HG03432 (cell line): ENCODE measurements at regions not wholly inside any gene's neighbourhood (a gene's known extent, or its start where the extent isn't known, plus 50 kb on each side); places are given as distances from the start of the nearest gene placed in this dataset.
"Not testable (repeated sequence)": the region's sequence is repeated elsewhere in the genome, so short reads cannot be mapped to it uniquely, and the experiment has no call there.

Experiments used
- ATAC-seq: cut with Tn5 transposase; IDR thresholded peaks from one replicate; pipeline ENCODE4 v1.9.1; 2021; ENCODE audit warnings: mild to moderate bottlenecking, moderate library complexity; ENCODE audit not compliant: unreplicated experiment

GRCh38 chr2:89855752-89856151 is 1164.3 kb downstream of the RPIA start:
- peak; percentile 30 for ATAC-seq

GRCh38 chr2:89856305-89856704 is 1164.8 kb downstream of the RPIA start:
- peak; percentile 45 for ATAC-seq

- peak; percentile 68 for ATAC-seq
Observed at GRCh38 chr2:89862164-89862563, 1170.7 kb downstream of the RPIA start.

GRCh38 chr2:89863209-89863608 is 1171.7 kb downstream of the RPIA start:
- not testable (repeated sequence) for ATAC-seq

GRCh38 chr2:89874810-89875595 is 1183.5 kb downstream of the RPIA start:
- ATAC-seq, result not testable (repeated sequence)

- ATAC-seq, result not testable (repeated sequence)
Observed at GRCh38 chr2:89876445-89876844, 1185.0 kb downstream of the RPIA start.

GRCh38 chr2:89876878-89877277 is 1185.4 kb downstream of the RPIA start:
- not testable (repeated sequence) for ATAC-seq

GRCh38 chr2:89882880-89883279 is 1191.4 kb downstream of the RPIA start:
- not testable (repeated sequence) for ATAC-seq

- ATAC-seq, result peak; percentile 48
Observed at GRCh38 chr2:89883624-89884023, 1192.2 kb downstream of the RPIA start.

GRCh38 chr2:89885071-89885470 is 1193.6 kb downstream of the RPIA start:
- peak; percentile 63 for ATAC-seq

GRCh38 chr2:89888693-89889092 is 1197.2 kb downstream of the RPIA start:
- ATAC-seq, result not testable (repeated sequence)

- peak; percentile 51 for ATAC-seq
Observed at GRCh38 chr2:89890185-89890773, 1198.8 kb downstream of the RPIA start.

GRCh38 chr2:89894988-89895387 is 1203.5 kb downstream of the RPIA start:
- ATAC-seq, result not testable (repeated sequence)

GRCh38 chr2:89895629-89896028 is 1204.2 kb downstream of the RPIA start:
- ATAC-seq, result not testable (repeated sequence)

- ATAC-seq, result not testable (repeated sequence)
Observed at GRCh38 chr2:89927018-89927417, 1235.5 kb downstream of the RPIA start.

GRCh38 chr2:89935436-89935835 is 1244.0 kb downstream of the RPIA start:
- ATAC-seq, result not testable (repeated sequence)

GRCh38 chr2:89936011-89936410 is 1244.5 kb downstream of the RPIA start:
- not testable (repeated sequence) for ATAC-seq

GRCh38 chr2:89936559-89936958 is 1245.1 kb downstream of the RPIA start:
- ATAC-seq, result not testable (repeated sequence)

- ATAC-seq, result peak; percentile 98
Observed at GRCh38 chr2:89938756-89939155, 1247.3 kb downstream of the RPIA start.

GRCh38 chr2:89944267-89944666 is 1252.8 kb downstream of the RPIA start:
- not testable (repeated sequence) for ATAC-seq

- ATAC-seq, result not testable (repeated sequence)
Observed at GRCh38 chr2:89945004-89945616, 1253.6 kb downstream of the RPIA start.
